Keratinocyte (primary cell): ENCODE measurements at regions not wholly inside any gene's neighbourhood (a gene's known extent, or its start where the extent isn't known, plus 50 kb on each side); places are given as distances from the start of the nearest gene placed in this dataset.

Source experiments
- EZH2 ChIP-seq: IDR thresholded peaks from one replicate; pipeline ENCODE4 v1.6.1; 2012; ENCODE audit warnings: inconsistent platforms, mild to moderate bottlenecking, low read length, moderate library complexity
- TF ChIP-seq, protein P1 (sequence below), 3 experiments: IDR thresholded peaks in 1 of 3; conservative IDR thresholded peaks in 1 of 3; optimal IDR thresholded peaks in 1 of 3; 2 replicates in 2 of 3; 3 replicates in 1 of 3; pipeline versions ENCODE3 to v1.5.1; 2011; ENCODE audit warnings: low read length in 3 of 3, mild to moderate bottlenecking in 3 of 3, moderate library complexity in 2 of 3, control low read depth in 1 of 3, inconsistent platforms in 1 of 3; ENCODE audit not compliant: insufficient read depth in 2 of 3; ENCODE audit errors: extremely low read depth in 1 of 3

DNA sequence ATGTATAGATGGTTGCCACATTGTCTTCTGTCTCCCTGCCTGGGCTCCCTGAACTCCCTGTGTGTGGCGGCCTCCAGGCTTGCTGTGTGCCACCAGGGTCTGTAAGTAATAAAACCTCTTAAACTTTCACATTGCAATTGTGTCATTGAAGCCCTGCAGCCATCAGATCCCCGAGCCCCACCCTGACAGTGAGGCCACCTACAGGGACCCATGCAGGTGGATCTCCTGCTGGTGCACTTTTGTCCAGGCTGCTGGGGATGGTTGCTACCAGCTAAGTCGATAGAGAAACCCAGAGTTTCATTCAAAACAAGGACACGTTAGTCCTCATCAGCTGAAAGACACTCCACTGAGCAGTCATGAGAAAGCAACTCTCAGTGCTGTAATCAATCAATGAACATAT, 133.6 kb upstream of the PRICKLE2 start:
- TF ChIP-seq, protein P1, sequence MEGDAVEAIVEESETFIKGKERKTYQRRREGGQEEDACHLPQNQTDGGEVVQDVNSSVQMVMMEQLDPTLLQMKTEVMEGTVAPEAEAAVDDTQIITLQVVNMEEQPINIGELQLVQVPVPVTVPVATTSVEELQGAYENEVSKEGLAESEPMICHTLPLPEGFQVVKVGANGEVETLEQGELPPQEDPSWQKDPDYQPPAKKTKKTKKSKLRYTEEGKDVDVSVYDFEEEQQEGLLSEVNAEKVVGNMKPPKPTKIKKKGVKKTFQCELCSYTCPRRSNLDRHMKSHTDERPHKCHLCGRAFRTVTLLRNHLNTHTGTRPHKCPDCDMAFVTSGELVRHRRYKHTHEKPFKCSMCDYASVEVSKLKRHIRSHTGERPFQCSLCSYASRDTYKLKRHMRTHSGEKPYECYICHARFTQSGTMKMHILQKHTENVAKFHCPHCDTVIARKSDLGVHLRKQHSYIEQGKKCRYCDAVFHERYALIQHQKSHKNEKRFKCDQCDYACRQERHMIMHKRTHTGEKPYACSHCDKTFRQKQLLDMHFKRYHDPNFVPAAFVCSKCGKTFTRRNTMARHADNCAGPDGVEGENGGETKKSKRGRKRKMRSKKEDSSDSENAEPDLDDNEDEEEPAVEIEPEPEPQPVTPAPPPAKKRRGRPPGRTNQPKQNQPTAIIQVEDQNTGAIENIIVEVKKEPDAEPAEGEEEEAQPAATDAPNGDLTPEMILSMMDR (optimal IDR thresholded peaks at IDR 0.05 in 1 of 3, IDR thresholded peaks at IDR 0.05 in 1 of 3, conservative IDR thresholded peaks at IDR 0.05 in 1 of 3; ENCODE audit: extremely low read depth in 1 of 3, insufficient read depth in 2 of 3, low read length in 3 of 3) = no peak
- no peak for TF ChIP-seq EZH2
